ENCODE measurements at regions not wholly inside any gene's neighbourhood (a gene's known extent, or its start where the extent isn't known, plus 50 kb on each side); places are given as distances from the start of the nearest gene placed in this dataset.

GRCh38 chr6:154668156-154668555 lies 65.1 kb upstream of the SCAF8 start:
- Histone ChIP-seq H3K4me1 (no peaks in the 10 kb centered on the region), H3K36me3 (ENCODE audit: insufficient read depth in 1 of 2, low read depth in 1 of 2) (no peaks in the 10 kb centered on the region), H3K9me3 (no peaks in the 10 kb centered on the region), H3K27ac (no peak overlapping the region), H3K4me3 (no peak overlapping the region), H3K27me3 (ENCODE audit: insufficient read depth in 3 of 3, low read length in 2 of 3) (no peaks in the 10 kb centered on the region)
- no peak for DNase-seq
- no peak for ATAC-seq
- WGBS, 3 donors = 66 to 83% (median 79%) methylated on average over 2 of the region's 2 CpGs
- no peak for TF ChIP-seq CTCF (IDR thresholded peaks at IDR 0.05)
- intact Hi-C loops (cut with DNase I) = no loop called here

- no peak for TF ChIP-seq CTCF (IDR thresholded peaks at IDR 0.05)
- intact Hi-C loops (cut with DNase I) = loop anchor here in 1 of 2 donors (10.0 kb wide), 1 partner anchor 517 kb away; no protein-coding TSS in a partner anchor
- H3K36me3 ChIP-seq (ENCODE audit: insufficient read depth in 1 of 2, low read depth in 1 of 2) = no peaks in the 10 kb centered on the region
- no peaks in the 10 kb centered on the region for H3K9me3 ChIP-seq
- ATAC-seq (no peak), DNase-seq (no peak)
- no peak overlapping the region for H3K27ac ChIP-seq
- H3K4me1 ChIP-seq = no peaks in the 10 kb centered on the region
- H3K4me3 ChIP-seq = no peak overlapping the region
- no peaks in the 10 kb centered on the region for H3K27me3 ChIP-seq (ENCODE audit: insufficient read depth in 3 of 3, low read length in 2 of 3)
- WGBS, 3 donors = 91 to 94% (median 93%) methylated on average over 4 of the region's 4 CpGs
These were observed 61.1 kb upstream of the SCAF8 start for GRCh38 chr6:154672086-154672485.

- Histone ChIP-seq H3K4me3 (no peak overlapping the region), H3K27ac (no peak overlapping the region), H3K9me3 (no peaks in the 10 kb centered on the region), H3K27me3 (ENCODE audit: insufficient read depth in 3 of 3, low read length in 2 of 3) (no peaks in the 10 kb centered on the region), H3K4me1 (no peaks in the 10 kb centered on the region), H3K36me3 (ENCODE audit: insufficient read depth in 1 of 2, low read depth in 1 of 2) (no peaks in the 10 kb centered on the region)
- DNase-seq = no peak
- no peak for ATAC-seq
- intact Hi-C loops (cut with DNase I) = loop anchor here in 1 of 2 donors (10.0 kb wide), 1 partner anchor 519 kb away; no protein-coding TSS in a partner anchor
- no peak for TF ChIP-seq CTCF (IDR thresholded peaks at IDR 0.05)
- 74 to 90% (median 78%) methylated on average over 4 of the region's 4 CpGs for WGBS, 3 donors
These were observed 59.3 kb upstream of the SCAF8 start for GRCh38 chr6:154673919-154674318.

GRCh38 chr6:154675602-154676088 lies 57.6 kb upstream of the SCAF8 start:
- Histone ChIP-seq H3K27me3 (ENCODE audit: insufficient read depth in 3 of 3, low read length in 2 of 3) (no peaks in the 10 kb centered on the region), H3K9me3 (no peaks in the 10 kb centered on the region), H3K36me3 (ENCODE audit: insufficient read depth in 1 of 2, low read depth in 1 of 2) (no peaks in the 10 kb centered on the region), H3K4me1 (no peaks in the 10 kb centered on the region), H3K27ac (no peak overlapping the region), H3K4me3 (no peak overlapping the region)
- TF ChIP-seq CTCF (IDR thresholded peaks at IDR 0.05) = peak; percentile 99
- peak; percentile 78 to 84 for DNase-seq
- ATAC-seq = peak; percentile 98 to 100 (median 100)
- intact Hi-C loops (cut with DNase I) = loop anchor here (1.0 to 10.0 kb wide), 4 partner anchors 129 to 521 kb away; no protein-coding TSS in a partner anchor
- WGBS, 3 donors = 0 to 1% (median 1%) methylated on average over 4 of the region's 4 CpGs

GRCh38 chr6:154682633-154683125 lies 50.5 kb upstream of the SCAF8 start:
- Histone ChIP-seq H3K36me3 (ENCODE audit: insufficient read depth in 1 of 2, low read depth in 1 of 2) (no peaks in the 10 kb centered on the region), H3K27ac (no peak overlapping the region), H3K27me3 (ENCODE audit: insufficient read depth in 3 of 3, low read length in 2 of 3) (peaks cover 0 to 2% (median 0%) of the 10 kb centered on the region in 3 donors), H3K4me1 (no peaks in the 10 kb centered on the region), H3K4me3 (no peak overlapping the region), H3K9me3 (no peaks in the 10 kb centered on the region)
- no peak for DNase-seq
- intact Hi-C loops (cut with DNase I) = no loop called here
- no peak for ATAC-seq
- WGBS, 3 donors = 86 to 90% (median 88%) methylated on average over 10 of the region's 10 CpGs
- TF ChIP-seq CTCF (IDR thresholded peaks at IDR 0.05) = no peak
